GM12864 (cell line): ENCODE measurements at regions not wholly inside any gene's neighbourhood (a gene's known extent, or its start where the extent isn't known, plus 50 kb on each side); places are given as distances from the start of the nearest gene placed in this dataset.
"Not testable (repeated sequence)": the region's sequence is repeated elsewhere in the genome, so short reads cannot be mapped to it uniquely, and the experiment has no call there.

ENCODE experiments used
- DNase-seq: peaks from one replicate; pipeline ENCODE4 v3.0.0-alpha.2; 2011; ENCODE audit warnings: low read depth
- H3K4me3 ChIP-seq: 2 replicates; pipeline ENCODE4 v1.5.1; 2011; ENCODE audit warnings: mild to moderate bottlenecking, low read depth, low read length, control low read depth
- TF ChIP-seq, protein P1 (sequence below): IDR thresholded peaks from 2 replicates; pipeline ENCODE4 v1.5.1; 2011; ENCODE audit warnings: low read depth, mild to moderate bottlenecking, moderate library complexity, low read length, control low read depth, inconsistent platforms; ENCODE audit errors: missing control alignments

DNA sequence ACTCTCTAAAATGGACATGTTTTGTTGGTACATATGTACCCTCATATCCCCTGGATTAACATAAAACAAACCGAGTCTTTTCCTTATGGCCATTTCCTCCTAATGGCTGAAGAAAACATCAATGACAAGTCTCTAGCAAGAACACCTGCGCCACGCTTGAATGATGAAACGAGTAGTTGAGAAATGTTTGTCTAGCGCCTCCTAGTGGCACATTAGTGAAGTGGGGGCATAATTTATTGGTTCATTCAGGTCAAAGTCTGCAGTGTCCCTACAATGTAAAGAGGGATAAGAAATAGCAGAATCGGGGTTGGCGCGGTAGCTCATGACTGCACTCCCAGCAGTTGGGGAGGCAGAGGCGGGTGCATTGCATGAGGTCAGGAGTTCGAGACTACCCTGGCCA is 391.8 kb upstream of the USP9Y start:
- peak; percentile 3 for DNase-seq
- TF ChIP-seq, protein P1, sequence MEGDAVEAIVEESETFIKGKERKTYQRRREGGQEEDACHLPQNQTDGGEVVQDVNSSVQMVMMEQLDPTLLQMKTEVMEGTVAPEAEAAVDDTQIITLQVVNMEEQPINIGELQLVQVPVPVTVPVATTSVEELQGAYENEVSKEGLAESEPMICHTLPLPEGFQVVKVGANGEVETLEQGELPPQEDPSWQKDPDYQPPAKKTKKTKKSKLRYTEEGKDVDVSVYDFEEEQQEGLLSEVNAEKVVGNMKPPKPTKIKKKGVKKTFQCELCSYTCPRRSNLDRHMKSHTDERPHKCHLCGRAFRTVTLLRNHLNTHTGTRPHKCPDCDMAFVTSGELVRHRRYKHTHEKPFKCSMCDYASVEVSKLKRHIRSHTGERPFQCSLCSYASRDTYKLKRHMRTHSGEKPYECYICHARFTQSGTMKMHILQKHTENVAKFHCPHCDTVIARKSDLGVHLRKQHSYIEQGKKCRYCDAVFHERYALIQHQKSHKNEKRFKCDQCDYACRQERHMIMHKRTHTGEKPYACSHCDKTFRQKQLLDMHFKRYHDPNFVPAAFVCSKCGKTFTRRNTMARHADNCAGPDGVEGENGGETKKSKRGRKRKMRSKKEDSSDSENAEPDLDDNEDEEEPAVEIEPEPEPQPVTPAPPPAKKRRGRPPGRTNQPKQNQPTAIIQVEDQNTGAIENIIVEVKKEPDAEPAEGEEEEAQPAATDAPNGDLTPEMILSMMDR, result peak; percentile 42
- no peak overlapping the region for H3K4me3 ChIP-seq

DNA sequence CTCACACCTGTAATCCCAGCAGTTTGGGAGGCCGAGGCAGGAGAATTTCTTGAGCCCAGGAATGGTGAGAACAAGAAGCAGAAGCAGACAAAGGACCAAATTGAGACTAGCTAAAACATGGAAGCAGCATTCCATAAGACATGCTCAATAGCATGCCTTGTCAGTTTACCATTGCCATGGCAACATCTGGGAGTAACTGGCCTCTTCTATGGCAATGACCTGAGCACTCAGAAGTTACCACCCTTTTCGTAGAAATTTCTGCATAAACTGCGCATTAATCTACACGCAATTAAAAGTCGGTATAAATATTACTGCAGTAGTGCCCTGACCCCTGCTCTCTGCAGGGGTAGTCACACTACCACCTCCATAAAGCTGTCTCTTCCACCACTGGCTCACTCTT is 390.2 kb upstream of the USP9Y start:
- TF ChIP-seq, protein P1, result no peak
- no peak for DNase-seq

GRCh38 chrY:12327751-12328150 is 373.3 kb upstream of the USP9Y start:
- TF ChIP-seq, protein P1, result no peak
- H3K4me3 ChIP-seq, result no peak overlapping the region
- no peak for DNase-seq

More for the DNA sequence above, 390.2 kb upstream of the USP9Y start:
- no peak overlapping the region for H3K4me3 ChIP-seq

GRCh38 chrY:12331917-12332316 is 369.1 kb upstream of the USP9Y start:
- H3K4me3 ChIP-seq, DNase-seq: not testable (repeated sequence)

GRCh38 chrY:12343211-12343610 is 357.8 kb upstream of the USP9Y start:
- no peak overlapping the region for H3K4me3 ChIP-seq
- TF ChIP-seq, protein P1, result no peak
- DNase-seq, result no peak

DNA sequence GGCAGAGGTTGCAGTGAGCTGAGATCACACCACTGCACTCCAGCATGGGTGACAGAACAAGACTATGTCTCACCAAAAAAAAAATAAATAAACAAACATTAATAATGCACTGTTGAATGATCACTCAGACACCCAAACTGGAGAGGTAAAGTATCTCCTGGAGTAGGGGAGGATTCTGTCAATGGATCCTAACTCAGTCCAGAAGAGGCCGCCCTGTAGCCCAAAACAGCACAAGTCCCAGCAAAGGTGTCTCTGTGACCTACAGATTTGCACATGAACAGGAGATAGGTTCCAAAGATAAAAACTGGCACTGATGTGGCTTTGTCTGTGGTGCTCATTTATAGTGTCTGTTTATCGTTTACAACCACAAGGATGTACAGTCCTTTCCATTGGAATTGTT is 352.9 kb upstream of the USP9Y start:
- TF ChIP-seq, protein P1, result no peak
- H3K4me3 ChIP-seq, result no peak overlapping the region
- DNase-seq, result no peak

DNA sequence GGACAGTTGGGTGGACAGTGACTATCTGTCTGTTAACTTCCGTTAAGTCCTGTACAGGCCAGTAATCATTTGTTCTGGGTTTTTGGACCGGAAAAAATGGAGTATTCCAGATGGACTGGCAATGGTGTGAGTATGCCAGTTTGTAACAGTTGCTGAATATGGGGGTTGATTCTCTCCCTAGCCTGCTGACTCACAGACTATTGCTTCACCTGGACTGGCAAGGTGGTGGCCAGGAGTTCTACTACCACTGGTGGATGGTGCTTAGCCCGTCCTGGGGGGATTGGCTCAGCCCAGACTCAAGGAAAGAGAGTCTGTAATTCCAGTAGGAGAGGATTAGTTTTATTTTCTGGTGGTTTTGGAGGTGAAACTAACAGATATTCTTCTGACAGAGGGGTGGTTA is 343.8 kb upstream of the USP9Y start:
- DNase-seq, result no peak
- TF ChIP-seq, protein P1, result no peak
- no peak overlapping the region for H3K4me3 ChIP-seq

DNA sequence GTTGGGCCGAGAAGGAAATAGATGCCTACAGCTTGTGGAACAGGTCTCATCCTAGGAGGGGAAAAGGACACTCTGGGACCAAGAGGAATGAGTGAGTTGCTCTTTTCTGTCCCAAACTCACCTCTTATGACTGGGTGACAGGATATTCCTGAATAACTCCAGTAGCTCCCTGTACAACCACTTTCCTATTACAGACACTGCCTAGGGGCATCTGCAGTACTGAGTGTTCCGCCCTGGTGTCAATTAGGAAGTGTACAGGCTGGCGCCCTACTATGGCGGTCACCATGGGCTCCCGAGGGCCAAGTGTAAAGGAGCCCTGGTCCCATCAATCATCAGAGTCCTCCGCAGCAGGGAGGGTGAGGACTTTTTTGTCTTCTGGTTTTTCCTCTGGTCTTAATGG is 343.4 kb upstream of the USP9Y start:
- no peak overlapping the region for H3K4me3 ChIP-seq
- DNase-seq, result no peak
- TF ChIP-seq, protein P1, result no peak
